Retinal pigment epithelial cell (primary cell): ENCODE measurements at regions not wholly inside any gene's neighbourhood (a gene's known extent, or its start where the extent isn't known, plus 50 kb on each side); places are given as distances from the start of the nearest gene placed in this dataset.

Experiments
- DNase-seq: peaks from one replicate; pipeline ENCODE4 v3.0.0-alpha.2; 2010; ENCODE audit warnings: low read depth
- H3K4me3 ChIP-seq: 2 replicates; pipeline ENCODE4 v1.5.1; 2011; ENCODE audit warnings: mild to moderate bottlenecking, low read length, control low read depth, moderate library complexity
- CTCF ChIP-seq: conservative IDR thresholded peaks from 2 replicates; pipeline ENCODE4 v1.5.1; 2011; ENCODE audit warnings: low read depth, low read length, control low read depth, inconsistent platforms

GRCh38 chr2:116442418-116442817 is 1372.1 kb upstream of the DDX18 start:
- no peak for TF ChIP-seq CTCF
- DNase-seq: no peak
- H3K4me3 ChIP-seq: no peak overlapping the region

GRCh38 chr2:116444256-116444872 is 1370.1 kb upstream of the DDX18 start:
- no peak for DNase-seq
- no peak for TF ChIP-seq CTCF
- H3K4me3 ChIP-seq: no peak overlapping the region

- no peak for TF ChIP-seq CTCF
- no peak overlapping the region for H3K4me3 ChIP-seq
- DNase-seq: no peak
These were observed 1363.5 kb upstream of the DDX18 start for GRCh38 chr2:116450990-116451389.

GRCh38 chr2:116452651-116453050 is 1361.8 kb upstream of the DDX18 start:
- peak; percentile 38 for DNase-seq
- TF ChIP-seq CTCF: no peak
- no peak overlapping the region for H3K4me3 ChIP-seq

GRCh38 chr2:116456429-116456828 is 1358.1 kb upstream of the DDX18 start:
- no peak for DNase-seq
- no peak for TF ChIP-seq CTCF
- H3K4me3 ChIP-seq: no peak overlapping the region

GRCh38 chr2:116467243-116467642 is 1347.2 kb upstream of the DDX18 start:
- H3K4me3 ChIP-seq: no peak overlapping the region
- no peak for TF ChIP-seq CTCF
- DNase-seq: no peak

GRCh38 chr2:116477229-116477628 is 1337.3 kb upstream of the DDX18 start:
- no peak for TF ChIP-seq CTCF
- no peak overlapping the region for H3K4me3 ChIP-seq
- no peak for DNase-seq
